ENCODE measurements at regions not wholly inside any gene's neighbourhood (a gene's known extent, or its start where the extent isn't known, plus 50 kb on each side); places are given as distances from the start of the nearest gene placed in this dataset.

DNA sequence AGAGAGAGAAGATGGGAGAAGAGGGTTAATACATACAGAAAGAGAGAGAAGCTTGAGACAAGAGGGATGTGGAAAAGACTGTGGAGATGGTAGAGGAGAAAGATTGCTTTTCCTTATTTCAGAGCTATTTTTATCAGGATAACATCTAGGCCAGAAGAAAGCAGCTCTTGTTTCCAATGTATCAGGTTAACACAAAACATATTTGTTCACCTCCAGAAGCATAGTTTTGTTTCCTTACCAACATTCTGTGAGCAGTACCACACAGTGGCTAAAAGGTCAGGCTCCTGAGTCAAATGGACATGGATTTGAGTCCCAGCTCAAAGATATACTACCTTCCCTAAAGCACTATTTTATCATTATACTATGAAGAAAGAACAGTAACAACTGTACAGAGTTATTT is 185.5 kb downstream of the DUSP10 start:
- H3K4me3 ChIP-seq (ENCODE audit: low read depth, low read length): no peak overlapping the region
- TF ChIP-seq, protein P1, sequence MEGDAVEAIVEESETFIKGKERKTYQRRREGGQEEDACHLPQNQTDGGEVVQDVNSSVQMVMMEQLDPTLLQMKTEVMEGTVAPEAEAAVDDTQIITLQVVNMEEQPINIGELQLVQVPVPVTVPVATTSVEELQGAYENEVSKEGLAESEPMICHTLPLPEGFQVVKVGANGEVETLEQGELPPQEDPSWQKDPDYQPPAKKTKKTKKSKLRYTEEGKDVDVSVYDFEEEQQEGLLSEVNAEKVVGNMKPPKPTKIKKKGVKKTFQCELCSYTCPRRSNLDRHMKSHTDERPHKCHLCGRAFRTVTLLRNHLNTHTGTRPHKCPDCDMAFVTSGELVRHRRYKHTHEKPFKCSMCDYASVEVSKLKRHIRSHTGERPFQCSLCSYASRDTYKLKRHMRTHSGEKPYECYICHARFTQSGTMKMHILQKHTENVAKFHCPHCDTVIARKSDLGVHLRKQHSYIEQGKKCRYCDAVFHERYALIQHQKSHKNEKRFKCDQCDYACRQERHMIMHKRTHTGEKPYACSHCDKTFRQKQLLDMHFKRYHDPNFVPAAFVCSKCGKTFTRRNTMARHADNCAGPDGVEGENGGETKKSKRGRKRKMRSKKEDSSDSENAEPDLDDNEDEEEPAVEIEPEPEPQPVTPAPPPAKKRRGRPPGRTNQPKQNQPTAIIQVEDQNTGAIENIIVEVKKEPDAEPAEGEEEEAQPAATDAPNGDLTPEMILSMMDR (IDR thresholded peaks at IDR 0.05; ENCODE audit: low read depth, low read length): no peak

GRCh38 chr1:221557013-221557412 is 184.9 kb downstream of the DUSP10 start:
- no peak overlapping the region for H3K4me3 ChIP-seq (ENCODE audit: low read depth, low read length)
- TF ChIP-seq, protein P1 (IDR thresholded peaks at IDR 0.05; ENCODE audit: low read depth, low read length): no peak

- H3K4me3 ChIP-seq (ENCODE audit: low read depth, low read length): no peak overlapping the region
- TF ChIP-seq, protein P1 (IDR thresholded peaks at IDR 0.05; ENCODE audit: low read depth, low read length): no peak
Observed at GRCh38 chr1:221558396-221558795, 183.5 kb downstream of the DUSP10 start.

DNA sequence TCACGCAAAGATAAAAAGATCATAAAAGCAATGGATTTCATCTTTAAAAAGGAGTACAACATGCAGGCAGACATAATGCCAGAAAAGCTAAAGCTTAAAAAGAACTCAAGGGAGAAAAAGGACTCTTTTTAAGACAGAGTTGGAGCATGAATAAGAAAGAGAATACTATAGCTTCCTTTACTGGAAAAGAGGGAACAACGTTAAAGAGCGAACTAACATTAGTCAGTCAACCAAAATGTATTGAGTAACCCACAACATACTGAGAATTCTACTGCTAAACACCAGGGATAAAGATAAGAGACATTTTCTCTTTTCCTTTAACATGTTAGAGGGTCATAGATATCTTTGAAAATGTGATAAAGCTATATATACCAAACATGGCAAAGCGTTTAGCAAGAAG is 182.0 kb downstream of the DUSP10 start:
- TF ChIP-seq, protein P1 (IDR thresholded peaks at IDR 0.05; ENCODE audit: low read depth, low read length): no peak
- H3K4me3 ChIP-seq (ENCODE audit: low read depth, low read length): no peak overlapping the region

GRCh38 chr1:221562542-221563475 is 179.1 kb downstream of the DUSP10 start:
- no peak overlapping the region for H3K4me3 ChIP-seq (ENCODE audit: low read depth, low read length)
- TF ChIP-seq, protein P1 (IDR thresholded peaks at IDR 0.05; ENCODE audit: low read depth, low read length): no peak

GRCh38 chr1:221563476-221563921 is 178.4 kb downstream of the DUSP10 start:
- TF ChIP-seq, protein P1 (IDR thresholded peaks at IDR 0.05; ENCODE audit: low read depth, low read length): no peak
- H3K4me3 ChIP-seq (ENCODE audit: low read depth, low read length): no peak overlapping the region

GRCh38 chr1:221564891-221565290 is 177.0 kb downstream of the DUSP10 start:
- TF ChIP-seq, protein P1 (IDR thresholded peaks at IDR 0.05; ENCODE audit: low read depth, low read length): no peak
- H3K4me3 ChIP-seq (ENCODE audit: low read depth, low read length): no peak overlapping the region
